ENCODE measurements at regions not wholly inside any gene's neighbourhood (a gene's known extent, or its start where the extent isn't known, plus 50 kb on each side); places are given as distances from the start of the nearest gene placed in this dataset.
"Not testable (repeated sequence)": the region's sequence is repeated elsewhere in the genome, so short reads cannot be mapped to it uniquely, and the experiment has no call there.

DNA sequence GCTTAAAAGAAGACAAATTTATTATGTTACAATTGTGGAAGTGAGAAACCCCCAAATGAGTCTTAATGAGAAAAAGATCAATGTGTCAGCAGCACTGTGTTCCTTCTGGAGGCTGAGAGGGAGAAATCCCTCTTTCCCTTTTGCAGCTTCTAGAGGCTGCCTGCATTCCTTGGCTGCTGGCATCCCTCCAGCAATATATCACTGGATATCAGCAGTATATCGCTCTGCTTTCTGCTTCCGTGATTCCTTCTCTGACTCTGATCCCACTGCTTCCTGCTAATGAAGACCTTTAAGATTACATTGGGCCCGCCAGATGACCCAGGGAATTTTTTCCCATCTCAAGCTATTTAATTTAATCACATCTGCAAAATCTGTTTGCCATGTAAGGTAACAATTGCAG is 1008.0 kb downstream of the RAPGEF2 start (continued):
- TF ChIP-seq, protein P1, sequence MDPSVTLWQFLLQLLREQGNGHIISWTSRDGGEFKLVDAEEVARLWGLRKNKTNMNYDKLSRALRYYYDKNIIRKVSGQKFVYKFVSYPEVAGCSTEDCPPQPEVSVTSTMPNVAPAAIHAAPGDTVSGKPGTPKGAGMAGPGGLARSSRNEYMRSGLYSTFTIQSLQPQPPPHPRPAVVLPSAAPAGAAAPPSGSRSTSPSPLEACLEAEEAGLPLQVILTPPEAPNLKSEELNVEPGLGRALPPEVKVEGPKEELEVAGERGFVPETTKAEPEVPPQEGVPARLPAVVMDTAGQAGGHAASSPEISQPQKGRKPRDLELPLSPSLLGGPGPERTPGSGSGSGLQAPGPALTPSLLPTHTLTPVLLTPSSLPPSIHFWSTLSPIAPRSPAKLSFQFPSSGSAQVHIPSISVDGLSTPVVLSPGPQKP (IDR thresholded peaks at IDR 0.05; ENCODE audit: low read depth, low read length) = no peak
- TF ChIP-seq, protein P2, sequence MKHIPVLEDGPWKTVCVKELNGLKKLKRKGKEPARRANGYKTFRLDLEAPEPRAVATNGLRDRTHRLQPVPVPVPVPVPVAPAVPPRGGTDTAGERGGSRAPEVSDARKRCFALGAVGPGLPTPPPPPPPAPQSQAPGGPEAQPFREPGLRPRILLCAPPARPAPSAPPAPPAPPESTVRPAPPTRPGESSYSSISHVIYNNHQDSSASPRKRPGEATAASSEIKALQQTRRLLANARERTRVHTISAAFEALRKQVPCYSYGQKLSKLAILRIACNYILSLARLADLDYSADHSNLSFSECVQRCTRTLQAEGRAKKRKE (CRISPR knock-in tag; IDR thresholded peaks at IDR 0.05; ENCODE audit: low read depth) = no peak
- TF ChIP-seq NR3C1 (IDR thresholded peaks at IDR 0.05) (no peak), CEBPB (IDR thresholded peaks at IDR 0.05) (no peak)

DNA sequence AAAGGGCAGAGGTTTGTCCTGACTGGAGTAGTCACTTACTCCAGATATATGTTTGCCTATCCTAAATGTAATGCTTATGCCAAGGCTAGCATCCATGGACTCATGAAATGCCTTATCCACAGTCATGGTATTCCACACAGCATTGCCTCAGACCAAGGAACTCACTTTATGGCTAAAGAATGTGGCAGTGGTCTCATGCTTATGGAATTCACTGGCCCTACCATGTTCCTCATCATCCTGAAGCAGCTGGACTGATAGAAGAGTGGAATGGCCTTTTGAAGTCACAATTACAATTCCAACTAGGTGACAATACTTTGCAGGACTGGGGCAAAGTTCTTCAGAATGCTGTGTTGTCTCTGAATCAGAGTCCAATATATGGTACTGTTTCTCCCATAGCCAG is 1014.8 kb downstream of the RAPGEF2 start:
- no peak overlapping the region for H3K4me3 ChIP-seq
- ATAC-seq = no peak
- no peak overlapping the region for H3K27ac ChIP-seq
- no peak for DNase-seq (ENCODE audit: low read depth in 1 of 2, low spot score in 1 of 2)
- ChIA-PET POLR2A (no interaction called here), CTCF (no interaction called here)
- no peak for FAIRE-seq
- TF ChIP-seq ESRRA (IDR thresholded peaks at IDR 0.05; ENCODE audit: borderline replicate concordance, low read length) (no peak), CBX2 (IDR thresholded peaks at IDR 0.05; ENCODE audit: borderline replicate concordance, low read depth) (no peak), GATA3 (IDR thresholded peaks at IDR 0.05; ENCODE audit: borderline replicate concordance) (no peak), SREBF2 (IDR thresholded peaks at IDR 0.05) (no peak), RFX5 (IDR thresholded peaks at IDR 0.05) (no peak), JUNB (IDR thresholded peaks at IDR 0.05) (no peak), HDAC2 (IDR thresholded peaks at IDR 0.05) (no peak), NPAS2 (CRISPR knock-in tag; IDR thresholded peaks at IDR 0.05; ENCODE audit: borderline replicate concordance) (no peak), SMC3 (IDR thresholded peaks at IDR 0.05) (no peak), NR3C1 (IDR thresholded peaks at IDR 0.05) (no peak), CBX8 (IDR thresholded peaks at IDR 0.05) (no peak)
- TF ChIP-seq, protein P1 (IDR thresholded peaks at IDR 0.05; ENCODE audit: low read depth, low read length) = no peak
- TF ChIP-seq, protein P3, sequence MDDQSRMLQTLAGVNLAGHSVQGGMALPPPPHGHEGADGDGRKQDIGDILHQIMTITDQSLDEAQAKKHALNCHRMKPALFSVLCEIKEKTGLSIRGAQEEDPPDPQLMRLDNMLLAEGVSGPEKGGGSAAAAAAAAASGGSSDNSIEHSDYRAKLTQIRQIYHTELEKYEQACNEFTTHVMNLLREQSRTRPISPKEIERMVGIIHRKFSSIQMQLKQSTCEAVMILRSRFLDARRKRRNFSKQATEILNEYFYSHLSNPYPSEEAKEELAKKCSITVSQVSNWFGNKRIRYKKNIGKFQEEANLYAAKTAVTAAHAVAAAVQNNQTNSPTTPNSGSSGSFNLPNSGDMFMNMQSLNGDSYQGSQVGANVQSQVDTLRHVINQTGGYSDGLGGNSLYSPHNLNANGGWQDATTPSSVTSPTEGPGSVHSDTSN (IDR thresholded peaks at IDR 0.05) = no peak
- TF ChIP-seq, protein P4, sequence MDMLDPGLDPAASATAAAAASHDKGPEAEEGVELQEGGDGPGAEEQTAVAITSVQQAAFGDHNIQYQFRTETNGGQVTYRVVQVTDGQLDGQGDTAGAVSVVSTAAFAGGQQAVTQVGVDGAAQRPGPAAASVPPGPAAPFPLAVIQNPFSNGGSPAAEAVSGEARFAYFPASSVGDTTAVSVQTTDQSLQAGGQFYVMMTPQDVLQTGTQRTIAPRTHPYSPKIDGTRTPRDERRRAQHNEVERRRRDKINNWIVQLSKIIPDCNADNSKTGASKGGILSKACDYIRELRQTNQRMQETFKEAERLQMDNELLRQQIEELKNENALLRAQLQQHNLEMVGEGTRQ (IDR thresholded peaks at IDR 0.05) = no peak
- TF ChIP-seq, protein P2 (CRISPR knock-in tag; IDR thresholded peaks at IDR 0.05; ENCODE audit: low read depth) = no peak
- no peak overlapping the region for H3K4me2 ChIP-seq
- no peaks in the 10 kb centered on the region for H3K4me1 ChIP-seq
- no peaks in the 10 kb centered on the region for H3K9me3 ChIP-seq

DNA sequence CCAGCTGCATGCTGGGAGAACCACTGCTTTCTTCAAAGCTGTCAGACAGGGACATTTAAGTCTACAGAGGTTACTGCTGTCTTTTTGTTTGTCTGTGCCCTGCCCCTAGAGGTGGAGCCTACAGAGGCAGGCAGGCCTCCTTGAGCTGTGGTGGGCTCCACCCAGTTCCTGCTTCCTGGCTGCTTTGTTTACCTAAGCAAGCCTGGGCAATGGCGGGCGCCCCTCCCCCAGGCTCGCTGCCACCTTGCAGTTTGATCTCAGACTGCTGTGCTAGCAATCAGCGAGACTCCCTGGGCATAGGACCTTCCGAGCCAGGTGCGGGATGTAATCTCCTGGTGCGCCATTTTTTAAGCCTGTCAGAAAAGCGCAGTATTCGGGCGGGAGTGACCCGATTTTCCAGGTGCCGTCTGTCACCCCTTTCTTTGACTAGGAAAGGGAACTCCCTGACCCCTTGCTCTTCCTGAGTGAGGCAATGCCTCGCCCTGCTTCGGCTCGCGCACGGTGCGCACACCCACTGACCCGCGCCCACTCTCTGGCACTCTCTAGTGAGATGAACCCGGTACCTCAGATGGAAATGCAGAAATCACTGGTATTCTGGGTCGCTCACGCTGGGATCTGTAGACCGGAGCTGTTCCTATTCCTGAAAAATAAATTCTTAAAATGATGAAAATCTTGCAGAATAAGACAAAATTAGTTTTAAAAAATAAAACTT is 1022.9 kb downstream of the RAPGEF2 start:
- POLR2A ChIA-PET; H3K4me2 ChIP-seq; H3K27ac ChIP-seq; DNase-seq (ENCODE audit: low read depth in 1 of 2, low spot score in 1 of 2); CTCF ChIA-PET; H3K4me3 ChIP-seq; ATAC-seq; H3K9me3 ChIP-seq; FAIRE-seq: not testable (repeated sequence)
- 87% methylated on average over 19 of the region's 24 CpGs for WGBS (ENCODE audit: missing lambda C conversion rate)
- H3K4me1 ChIP-seq = peaks cover 13% of the 10 kb centered on the region
